ENCODE measurements at regions not wholly inside any gene's neighbourhood (a gene's known extent, or its start where the extent isn't known, plus 50 kb on each side); places are given as distances from the start of the nearest gene placed in this dataset.

DNA sequence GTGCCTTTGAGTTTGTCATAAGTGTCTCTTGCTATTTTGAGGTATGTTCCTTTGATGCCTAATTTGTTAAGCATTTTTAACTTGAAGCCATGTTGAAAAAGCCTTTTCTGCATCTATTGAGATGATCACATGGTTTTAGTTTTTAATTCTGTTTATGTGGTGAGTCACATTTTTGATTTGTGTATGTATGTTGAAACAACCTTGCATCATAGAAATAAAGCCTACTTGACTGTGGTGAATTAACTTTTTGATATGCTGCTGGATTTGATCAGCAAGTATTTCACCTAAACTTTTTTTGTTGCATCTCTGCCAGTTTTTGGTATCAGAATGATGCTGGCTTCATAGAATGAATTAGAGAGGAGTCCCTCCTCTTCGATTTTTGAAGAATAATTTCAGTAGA is 469.7 kb downstream of the CDH2 start:
- Histone ChIP-seq H3K27ac (no peak overlapping the region), H3K36me3 (no peaks in the 10 kb centered on the region), H3K27me3 (no peaks in the 10 kb centered on the region), H3K4me3 (no peak overlapping the region), H3K4me1 (no peaks in the 10 kb centered on the region), H3K9me3 (peaks cover 0 to 11% (median 0%) of the 10 kb centered on the region in 4 donors)
- DNase-seq = no peak
- intact Hi-C loops (cut with DNase I; ENCODE audit: low total_unique reads) = no loop called here
- TF ChIP-seq POLR2AphosphoS5 (IDR thresholded peaks at IDR 0.05) = no peak
- no peak for TF ChIP-seq POLR2A (IDR thresholded peaks at IDR 0.05)
- TF ChIP-seq EP300 (IDR thresholded peaks at IDR 0.05) = no peak
- TF ChIP-seq, protein P1, sequence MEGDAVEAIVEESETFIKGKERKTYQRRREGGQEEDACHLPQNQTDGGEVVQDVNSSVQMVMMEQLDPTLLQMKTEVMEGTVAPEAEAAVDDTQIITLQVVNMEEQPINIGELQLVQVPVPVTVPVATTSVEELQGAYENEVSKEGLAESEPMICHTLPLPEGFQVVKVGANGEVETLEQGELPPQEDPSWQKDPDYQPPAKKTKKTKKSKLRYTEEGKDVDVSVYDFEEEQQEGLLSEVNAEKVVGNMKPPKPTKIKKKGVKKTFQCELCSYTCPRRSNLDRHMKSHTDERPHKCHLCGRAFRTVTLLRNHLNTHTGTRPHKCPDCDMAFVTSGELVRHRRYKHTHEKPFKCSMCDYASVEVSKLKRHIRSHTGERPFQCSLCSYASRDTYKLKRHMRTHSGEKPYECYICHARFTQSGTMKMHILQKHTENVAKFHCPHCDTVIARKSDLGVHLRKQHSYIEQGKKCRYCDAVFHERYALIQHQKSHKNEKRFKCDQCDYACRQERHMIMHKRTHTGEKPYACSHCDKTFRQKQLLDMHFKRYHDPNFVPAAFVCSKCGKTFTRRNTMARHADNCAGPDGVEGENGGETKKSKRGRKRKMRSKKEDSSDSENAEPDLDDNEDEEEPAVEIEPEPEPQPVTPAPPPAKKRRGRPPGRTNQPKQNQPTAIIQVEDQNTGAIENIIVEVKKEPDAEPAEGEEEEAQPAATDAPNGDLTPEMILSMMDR (IDR thresholded peaks at IDR 0.05) = no peak
- WGBS, 5 donors = 82 to 95% (median 93%) methylated on average over 1 of the region's 1 CpG

DNA sequence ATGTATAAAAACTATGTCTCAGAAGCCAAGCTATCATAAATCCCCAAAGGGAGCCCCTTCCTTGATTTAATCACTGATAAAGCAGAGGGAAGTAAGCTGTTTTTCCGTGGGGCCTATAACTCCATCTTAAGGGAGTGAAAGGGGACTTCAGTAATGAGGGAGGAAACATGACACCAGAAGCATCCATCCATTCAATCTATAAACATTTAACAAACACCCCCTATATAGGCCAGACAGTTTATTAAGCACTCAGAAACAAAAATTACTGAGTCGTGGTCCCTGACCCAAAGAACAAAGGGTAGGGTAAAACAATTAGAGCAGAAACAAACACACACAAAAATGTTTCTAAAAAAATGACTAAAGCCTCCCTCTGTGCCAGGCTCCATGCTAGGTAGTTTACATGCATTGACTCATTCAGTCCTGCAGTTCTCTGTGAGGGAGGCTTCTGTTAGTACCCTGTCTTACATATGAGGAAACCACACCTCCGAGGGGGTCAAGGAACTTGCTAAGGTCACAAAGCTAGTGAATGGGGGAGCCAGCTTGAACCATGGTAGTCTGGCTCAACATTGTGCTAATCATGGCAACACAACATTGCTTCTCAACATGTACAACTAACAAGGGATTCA is 472.1 kb downstream of the CDH2 start:
- WGBS, 5 donors = 34 to 68% (median 62%) methylated on average over 3 of the region's 3 CpGs
- intact Hi-C loops (cut with DNase I; ENCODE audit: low total_unique reads) = no loop called here

DNA sequence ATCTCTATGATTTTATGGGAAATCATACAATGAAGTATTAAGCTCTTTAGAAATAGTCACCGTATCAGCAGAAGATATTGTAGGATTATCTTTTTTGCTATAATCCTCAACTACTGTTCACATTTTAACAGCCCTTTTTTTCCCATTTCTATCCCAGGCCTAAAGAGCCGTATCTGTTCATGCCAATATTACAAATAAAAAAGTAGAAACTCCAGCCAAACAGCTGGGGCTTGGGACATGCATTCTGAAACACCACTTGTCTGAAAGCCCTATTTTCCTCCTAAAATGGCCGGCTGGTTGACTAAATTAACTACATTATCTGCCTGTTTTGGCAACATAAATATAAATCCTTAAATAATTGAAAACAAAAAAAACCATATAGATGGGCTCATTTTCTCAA is 477.8 kb downstream of the CDH2 start:
- no peak for TF ChIP-seq POLR2AphosphoS5 (IDR thresholded peaks at IDR 0.05)
- no peak for TF ChIP-seq EP300 (IDR thresholded peaks at IDR 0.05)
- no peaks in the 10 kb centered on the region for H3K9me3 ChIP-seq
- H3K4me1 ChIP-seq = no peaks in the 10 kb centered on the region
- no peak for DNase-seq
- WGBS, 5 donors = 73 to 82% (median 74%) methylated on average over 3 of the region's 3 CpGs
- no peak overlapping the region for H3K27ac ChIP-seq
- no peaks in the 10 kb centered on the region for H3K36me3 ChIP-seq
- H3K27me3 ChIP-seq = no peaks in the 10 kb centered on the region
- no peak overlapping the region for H3K4me3 ChIP-seq
- intact Hi-C loops (cut with DNase I; ENCODE audit: low total_unique reads) = no loop called here

More for the DNA sequence above, 472.1 kb downstream of the CDH2 start:
- Histone ChIP-seq H3K27me3 (no peaks in the 10 kb centered on the region), H3K4me3 (no peak overlapping the region), H3K9me3 (peaks cover 0 to 7% (median 0%) of the 10 kb centered on the region in 4 donors), H3K27ac (no peak overlapping the region), H3K36me3 (no peaks in the 10 kb centered on the region), H3K4me1 (no peaks in the 10 kb centered on the region)
- DNase-seq = no peak
- TF ChIP-seq, protein P1 (IDR thresholded peaks at IDR 0.05) = no peak
- TF ChIP-seq POLR2AphosphoS5 (IDR thresholded peaks at IDR 0.05) = no peak
- no peak for TF ChIP-seq POLR2A (IDR thresholded peaks at IDR 0.05)
- TF ChIP-seq EP300 (IDR thresholded peaks at IDR 0.05) = no peak

DNA sequence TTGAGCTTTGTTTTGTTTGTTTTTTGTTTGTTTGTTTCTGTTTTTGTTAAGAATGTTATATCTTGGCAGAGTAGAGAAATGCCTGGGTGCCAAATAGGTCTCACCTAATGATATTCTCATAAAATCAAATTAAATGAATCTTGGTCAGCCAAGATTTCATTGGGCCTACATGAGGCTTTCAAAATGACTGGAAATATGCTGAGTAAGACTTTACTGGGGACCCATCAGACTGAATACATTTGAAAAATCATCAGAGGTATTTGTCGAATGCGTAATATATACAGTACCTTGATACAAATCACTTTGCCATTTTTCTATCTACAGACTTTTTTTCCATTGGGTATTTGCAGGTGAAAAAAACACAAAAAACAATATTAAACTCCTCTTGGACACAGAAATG is 480.8 kb downstream of the CDH2 start:
- intact Hi-C loops (cut with DNase I; ENCODE audit: low total_unique reads) = no loop called here
- WGBS, 5 donors = 94 to 98% (median 97%) methylated on average over 2 of the region's 2 CpGs
- DNase-seq = no peak

DNA sequence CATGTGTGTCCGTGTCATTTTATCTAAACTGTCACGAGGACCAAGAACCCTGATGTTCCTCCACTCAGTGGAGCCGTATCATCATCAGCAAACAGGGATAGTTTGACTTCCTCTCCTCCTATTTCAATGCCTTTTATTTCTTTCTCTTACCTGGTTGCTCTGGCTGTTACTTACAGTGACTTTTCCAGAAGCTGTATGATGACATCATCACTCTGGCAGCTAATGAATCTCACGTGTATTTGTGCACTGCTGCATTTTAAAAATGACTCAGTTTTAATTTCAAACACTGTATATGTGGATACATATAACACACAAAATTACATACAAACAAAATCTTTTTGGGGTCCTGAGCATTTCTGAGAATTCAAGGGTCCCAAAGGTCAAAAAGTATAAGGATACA is 481.4 kb downstream of the CDH2 start:
- WGBS, 5 donors = 53 to 74% (median 56%) methylated on average over 4 of the region's 4 CpGs
- Histone ChIP-seq H3K4me1 (no peaks in the 10 kb centered on the region), H3K27me3 (no peaks in the 10 kb centered on the region), H3K36me3 (no peaks in the 10 kb centered on the region), H3K9me3 (no peaks in the 10 kb centered on the region), H3K4me3 (no peak overlapping the region), H3K27ac (no peak overlapping the region)
- intact Hi-C loops (cut with DNase I; ENCODE audit: low total_unique reads) = no loop called here
- peak in 1 of 2 donors; percentile 26 for DNase-seq
- TF ChIP-seq EP300 (IDR thresholded peaks at IDR 0.05) (no peak), POLR2AphosphoS5 (IDR thresholded peaks at IDR 0.05) (no peak), POLR2A (IDR thresholded peaks at IDR 0.05) (no peak)
- TF ChIP-seq, protein P1 (IDR thresholded peaks at IDR 0.05) = no peak

More for the DNA sequence above, 480.8 kb downstream of the CDH2 start:
- H3K4me3 ChIP-seq = no peak overlapping the region
- H3K27ac ChIP-seq = no peak overlapping the region
- no peaks in the 10 kb centered on the region for H3K9me3 ChIP-seq
- H3K27me3 ChIP-seq = no peaks in the 10 kb centered on the region
- H3K36me3 ChIP-seq = no peaks in the 10 kb centered on the region
- no peak for TF ChIP-seq POLR2AphosphoS5 (IDR thresholded peaks at IDR 0.05)
- TF ChIP-seq EP300 (IDR thresholded peaks at IDR 0.05) = no peak
- TF ChIP-seq, protein P1 (IDR thresholded peaks at IDR 0.05) = no peak
- no peaks in the 10 kb centered on the region for H3K4me1 ChIP-seq
